Urinary bladder (tissue), 3 donors: ENCODE measurements at regions not wholly inside any gene's neighbourhood (a gene's known extent, or its start where the extent isn't known, plus 50 kb on each side); places are given as distances from the start of the nearest gene placed in this dataset.

Experiments used
- DNase-seq: peaks from one replicate; pipeline ENCODE4 v3.0.0-alpha.2; 2015; ENCODE audit errors: extremely low spot score
- H3K27ac ChIP-seq: one replicate; pipeline ENCODE4 v1.5.1; 2013; ENCODE audit warnings: low read depth, mild to moderate bottlenecking, moderate library complexity
- H3K36me3 ChIP-seq: one replicate; pipeline ENCODE4 v1.6.1; 2013; ENCODE audit warnings: mild to moderate bottlenecking, moderate library complexity; ENCODE audit not compliant: insufficient read depth
- H3K4me1 ChIP-seq: one replicate; pipeline ENCODE4 v1.6.1; 2013; ENCODE audit warnings: mild to moderate bottlenecking, moderate library complexity; ENCODE audit not compliant: insufficient read depth
- H3K4me3 ChIP-seq: one replicate; pipeline ENCODE4 v1.5.1; 2013; ENCODE audit warnings: low read depth, low read length
- WGBS: extraction: QIAGEN DNeasy Blood & Tissue Kit; methylation state at CpG from one replicate; pipeline ENCODE4 v1.1.7; 2013; 5-methylcytosine and 5-hydroxymethylcytosine counted together
- donor health status: healthy with polysubstance abuse.
- donor health status: healthy.

GRCh38 chr7:9961161-9961922, 1012.3 kb upstream of the PHF14 start:
- whole genome bisulfite sequencing = 89% methylated on average over 5 of the region's 5 CpGs
- Histone ChIP-seq H3K27ac (no peak overlapping the region), H3K36me3 (no peaks in the 10 kb centered on the region), H3K4me1 (no peaks in the 10 kb centered on the region), H3K4me3 (no peak overlapping the region)
- no peak for DNase-seq

- Histone ChIP-seq H3K4me3 (no peak overlapping the region), H3K4me1 (no peaks in the 10 kb centered on the region), H3K27ac (no peak overlapping the region), H3K36me3 (no peaks in the 10 kb centered on the region)
- WGBS = 60% methylated on average over 4 of the region's 4 CpGs
- DNase-seq = no peak
Observed at GRCh38 chr7:9962742-9963141, 1010.9 kb upstream of the PHF14 start.

- DNase-seq = no peak
- Histone ChIP-seq H3K4me1 (no peaks in the 10 kb centered on the region), H3K36me3 (no peaks in the 10 kb centered on the region), H3K27ac (no peak overlapping the region), H3K4me3 (no peak overlapping the region)
- WGBS = 57% methylated on average over 4 of the region's 4 CpGs
Observed at GRCh38 chr7:9978106-9979064, 995.3 kb upstream of the PHF14 start.

GRCh38 chr7:9981742-9982349, 991.8 kb upstream of the PHF14 start:
- H3K4me1 ChIP-seq = no peaks in the 10 kb centered on the region
- DNase-seq = no peak
- WGBS = 2% methylated on average over 2 of the region's 2 CpGs
- no peak overlapping the region for H3K27ac ChIP-seq
- H3K36me3 ChIP-seq = no peaks in the 10 kb centered on the region
- H3K4me3 ChIP-seq = no peak overlapping the region

GRCh38 chr7:9983048-9983447, 990.6 kb upstream of the PHF14 start:
- H3K27ac ChIP-seq = no peak overlapping the region
- H3K36me3 ChIP-seq = no peaks in the 10 kb centered on the region
- WGBS = 78% methylated on average over 5 of the region's 5 CpGs
- no peaks in the 10 kb centered on the region for H3K4me1 ChIP-seq
- no peak for DNase-seq
- no peak overlapping the region for H3K4me3 ChIP-seq

- DNase-seq = no peak
- Histone ChIP-seq H3K4me1 (no peaks in the 10 kb centered on the region), H3K4me3 (no peak overlapping the region), H3K36me3 (no peaks in the 10 kb centered on the region), H3K27ac (no peak overlapping the region)
- WGBS = 37% methylated on average over 1 of the region's 1 CpG
Observed at GRCh38 chr7:10015687-10016086, 958.0 kb upstream of the PHF14 start.

- Histone ChIP-seq H3K36me3 (no peaks in the 10 kb centered on the region), H3K4me3 (no peak overlapping the region), H3K27ac (no peak overlapping the region), H3K4me1 (no peaks in the 10 kb centered on the region)
- WGBS = 83% methylated on average over 3 of the region's 3 CpGs
- DNase-seq = no peak
Observed at GRCh38 chr7:10022480-10022879, 951.2 kb upstream of the PHF14 start.

- DNase-seq = no peak
- 35% methylated on average over 2 of the region's 2 CpGs for WGBS
- no peak overlapping the region for H3K4me3 ChIP-seq
- no peaks in the 10 kb centered on the region for H3K36me3 ChIP-seq
- no peaks in the 10 kb centered on the region for H3K4me1 ChIP-seq
- H3K27ac ChIP-seq = no peak overlapping the region
Observed at GRCh38 chr7:10022957-10023356, 950.7 kb upstream of the PHF14 start.

GRCh38 chr7:10034843-10035556, 938.7 kb upstream of the PHF14 start:
- Histone ChIP-seq H3K36me3 (no peaks in the 10 kb centered on the region), H3K4me3 (no peak overlapping the region), H3K27ac (no peak overlapping the region), H3K4me1 (no peaks in the 10 kb centered on the region)
- 84% methylated on average over 5 of the region's 5 CpGs for WGBS
- DNase-seq = no peak

GRCh38 chr7:10036693-10037092, 937.0 kb upstream of the PHF14 start:
- no peak for DNase-seq
- 64% methylated on average over 2 of the region's 2 CpGs for WGBS
- Histone ChIP-seq H3K4me3 (no peak overlapping the region), H3K4me1 (no peaks in the 10 kb centered on the region), H3K27ac (no peak overlapping the region), H3K36me3 (no peaks in the 10 kb centered on the region)

- DNase-seq = no peak
- WGBS = 70% methylated on average over 1 of the region's 1 CpG
- Histone ChIP-seq H3K27ac (no peak overlapping the region), H3K36me3 (no peaks in the 10 kb centered on the region), H3K4me3 (no peak overlapping the region), H3K4me1 (no peaks in the 10 kb centered on the region)
Observed at GRCh38 chr7:10038351-10038750, 935.3 kb upstream of the PHF14 start.

- Histone ChIP-seq H3K4me3 (no peak overlapping the region), H3K36me3 (no peaks in the 10 kb centered on the region), H3K4me1 (no peaks in the 10 kb centered on the region), H3K27ac (no peak overlapping the region)
- WGBS = 88% methylated on average over 3 of the region's 3 CpGs
- no peak for DNase-seq
Observed at GRCh38 chr7:10040674-10041073, 933.0 kb upstream of the PHF14 start.

GRCh38 chr7:10070899-10071298, 902.8 kb upstream of the PHF14 start:
- no peaks in the 10 kb centered on the region for H3K36me3 ChIP-seq
- H3K4me3 ChIP-seq = no peak overlapping the region
- H3K27ac ChIP-seq = no peak overlapping the region
- DNase-seq = no peak
- H3K4me1 ChIP-seq = no peaks in the 10 kb centered on the region
